Transverse colon (tissue), 4 donors: ENCODE measurements at regions not wholly inside any gene's neighbourhood (a gene's known extent, or its start where the extent isn't known, plus 50 kb on each side); places are given as distances from the start of the nearest gene placed in this dataset.
"Not testable (repeated sequence)": the region's sequence is repeated elsewhere in the genome, so short reads cannot be mapped to it uniquely, and the experiment has no call there.

Experiments
- DNase-seq: peaks from one replicate; pipeline ENCODE4 v3.0.0-alpha.2; 2019
- H3K27ac ChIP-seq, 4 donors: fragments of 200-600 bp; sonication (generic); 2 replicates each; pipeline ENCODE4 v1.5.1; 2016 to 2018; ENCODE audit warnings: inconsistent platforms in 4 of 4
- H3K27me3 ChIP-seq: fragments of 200-600 bp; sonication (generic); 2 replicates; pipeline ENCODE4 v1.5.1; 2017; ENCODE audit warnings: inconsistent platforms
- H3K36me3 ChIP-seq, 4 donors: fragments of 200-600 bp; sonication (generic); 2 replicates each; pipeline ENCODE4 v1.5.1; 2017 to 2019; ENCODE audit warnings: inconsistent platforms in 4 of 4
- H3K4me1 ChIP-seq, 4 donors: fragments of 200-600 bp; sonication (generic); 2 replicates each; pipeline ENCODE4 v1.5.1; 2017 to 2020; ENCODE audit warnings: inconsistent platforms in 4 of 4
- H3K4me3 ChIP-seq, 4 donors: fragments of 200-600 bp; sonication (generic); 1 replicate in 1 of 4; 2 replicates in 3 of 4; pipeline versions ENCODE4 v1.5.1 to v1.6.1; 2017 to 2019; ENCODE audit warnings: inconsistent platforms in 4 of 4
- H3K9me3 ChIP-seq, 2 donors: fragments of 200-600 bp; sonication (generic); 2 replicates each; pipeline ENCODE4 v1.5.1; 2017 to 2019; ENCODE audit warnings: inconsistent platforms in 2 of 2
- EP300 ChIP-seq: sonication (generic); formaldehyde crosslinking; IDR thresholded peaks from one replicate; pipeline ENCODE4 v1.6.1; 2017; ENCODE audit warnings: antibody characterized with exemption, low read depth
- POLR2A ChIP-seq: fragments of 450-650 bp; IDR thresholded peaks from one replicate; pipeline ENCODE4 v1.6.1; 2016; ENCODE audit warnings: antibody characterized with exemption, mild to moderate bottlenecking, moderate library complexity
- POLR2AphosphoS5 ChIP-seq, 3 donors: sonication (generic); formaldehyde crosslinking; IDR thresholded peaks; one replicate each; pipeline ENCODE4 v1.6.1; 2016; ENCODE audit warnings: antibody characterized with exemption in 3 of 3
- WGBS, 2 donors: methylation state at CpG; one replicate each; pipeline ENCODE4 v1.1.5; 2018; ENCODE audit warnings: low coverage in 1 of 2; 5-methylcytosine and 5-hydroxymethylcytosine counted together
- in situ Hi-C, 4 donors: fragments of 200-750 bp; cut with MboI; loops; one replicate each; pipeline versions ENCODE4 v1.15.0 to v1.15.1; 2017; ENCODE audit warnings: low sequenced_read_pairs in 3 of 4, low pct_ligation_motif_present in 1 of 4, low pct_unique_long_range_greater_than_20kb in 1 of 4
- intact Hi-C: fragments of 100-400 bp; cut with DNase I; formaldehyde crosslinking; loops from one replicate; pipeline ENCODE4 v1.15.1; 2023; ENCODE audit warnings: low total_unique reads
- TF ChIP-seq, protein P1 (sequence below), 5 experiments: fragments of 200-600 bp in 3 of 5; fragments of 450-650 bp in 2 of 5; sonication (generic) in 3 of 5; IDR thresholded peaks; 1 replicate in 2 of 5; 2 replicates in 3 of 5; pipeline ENCODE4 v1.5.1; 2016 to 2017; ENCODE audit warnings: antibody characterized with exemption in 5 of 5, inconsistent platforms in 3 of 5, mild to moderate bottlenecking in 2 of 5, moderate library complexity in 1 of 5

DNA sequence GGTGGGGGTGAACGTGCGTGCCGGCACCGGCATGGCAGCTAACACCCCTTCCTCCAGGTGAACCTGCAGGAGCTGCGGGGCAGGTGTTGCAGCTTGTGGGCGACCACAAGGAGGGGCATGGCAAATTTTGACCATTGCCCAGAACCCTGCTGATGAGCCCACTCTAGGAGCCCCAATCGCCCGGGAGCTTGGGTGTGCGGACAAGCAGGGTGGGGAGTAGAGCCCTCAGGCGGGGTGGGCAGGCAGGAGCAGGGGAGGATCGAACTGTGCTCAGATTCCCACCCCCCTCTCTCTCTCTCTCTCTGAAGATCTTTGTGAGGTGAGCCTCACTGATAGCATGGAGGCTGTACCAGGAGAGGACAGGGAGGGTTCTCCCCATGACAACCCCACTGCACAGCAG, 159.8 kb downstream of the GOLGA6L4 start:
- not testable (repeated sequence) for H3K4me1 ChIP-seq

DNA sequence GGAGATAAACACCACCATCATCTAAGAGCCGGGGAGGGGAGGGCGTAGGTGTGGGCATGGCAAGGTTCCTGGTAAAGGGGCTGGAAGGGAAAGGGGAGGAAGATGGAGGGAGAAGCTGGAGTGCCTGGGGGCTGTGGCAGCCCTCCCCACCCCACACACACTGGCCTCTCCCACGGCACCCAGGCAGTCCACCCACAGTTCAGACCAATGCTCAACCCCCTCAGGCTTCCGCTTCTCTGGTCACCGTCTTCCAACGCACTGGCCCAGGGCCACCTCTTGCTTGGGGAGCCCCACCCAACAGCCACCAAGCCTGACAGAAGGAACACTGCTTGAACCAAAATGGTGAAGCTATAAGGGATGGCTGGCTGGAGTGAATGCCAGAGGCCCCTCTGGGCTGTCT, 160.3 kb downstream of the GOLGA6L4 start:
- in situ Hi-C loops, intact Hi-C loops, H3K4me3 ChIP-seq, H3K36me3 ChIP-seq, H3K4me1 ChIP-seq, H3K27ac ChIP-seq, DNase-seq, H3K27me3 ChIP-seq, H3K9me3 ChIP-seq: not testable (repeated sequence)
- WGBS, 2 donors, result 66% methylated on average over 6 of the region's 6 CpGs; no CpG with 5 or more reads in 1 of the 2 donors

More for the DNA sequence above, 159.8 kb downstream of the GOLGA6L4 start:
- H3K36me3 ChIP-seq, DNase-seq, intact Hi-C loops, H3K27me3 ChIP-seq, H3K4me3 ChIP-seq, in situ Hi-C loops, H3K27ac ChIP-seq, H3K9me3 ChIP-seq: not testable (repeated sequence)
- WGBS, 2 donors, result 82% methylated on average over 3 of the region's 11 CpGs; no CpG with 5 or more reads in 1 of the 2 donors

DNA sequence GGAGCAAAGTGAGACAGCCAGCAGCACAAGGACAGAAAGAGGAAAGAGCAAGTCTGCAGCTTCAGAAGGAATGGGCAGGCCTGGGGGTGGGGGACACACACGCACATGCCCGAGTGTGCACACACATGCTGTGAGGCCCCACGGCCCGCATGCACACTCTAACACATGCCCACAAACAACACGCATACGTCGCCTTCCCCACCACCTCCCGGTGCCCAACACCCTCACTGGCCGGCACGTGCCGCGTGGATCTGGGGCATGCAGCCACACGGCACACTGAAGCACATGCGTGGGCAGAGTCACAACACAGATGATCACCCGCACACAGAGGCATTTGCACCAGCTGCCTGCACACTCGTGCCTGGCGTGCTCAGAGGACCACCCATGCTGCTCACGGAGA, 161.5 kb downstream of the GOLGA6L4 start:
- H3K36me3 ChIP-seq, DNase-seq, H3K27me3 ChIP-seq, H3K27ac ChIP-seq, intact Hi-C loops, H3K4me1 ChIP-seq, in situ Hi-C loops, H3K9me3 ChIP-seq, H3K4me3 ChIP-seq: not testable (repeated sequence)
- WGBS, 2 donors, result 93% methylated on average over 12 of the region's 18 CpGs; no CpG with 5 or more reads in 1 of the 2 donors

DNA sequence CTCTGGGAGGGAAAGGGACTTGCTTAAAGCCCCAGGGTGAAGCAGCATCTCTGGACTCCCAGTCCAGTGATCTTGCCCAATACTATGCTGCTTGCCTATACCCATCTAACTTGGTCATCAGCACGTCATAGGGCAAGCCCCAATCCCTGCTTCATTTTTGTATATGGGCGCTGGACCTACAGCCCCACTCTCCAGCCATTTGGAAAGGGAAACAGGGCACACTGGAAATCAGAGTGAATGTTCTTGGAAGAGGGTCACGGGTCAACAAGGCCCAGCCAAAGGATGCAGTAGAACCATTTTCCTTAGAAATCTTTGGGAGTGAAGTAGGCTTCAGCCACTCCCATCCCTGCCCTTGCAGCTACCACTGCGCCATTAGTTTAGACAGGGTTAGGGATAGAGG, 162.5 kb downstream of the GOLGA6L4 start:
- H3K27ac ChIP-seq, H3K36me3 ChIP-seq, H3K4me3 ChIP-seq, H3K27me3 ChIP-seq, in situ Hi-C loops, H3K4me1 ChIP-seq, DNase-seq, intact Hi-C loops, H3K9me3 ChIP-seq: not testable (repeated sequence)
- WGBS, 2 donors, result 87% methylated on average over 4 of the region's 4 CpGs; no CpG with 5 or more reads in 1 of the 2 donors

DNA sequence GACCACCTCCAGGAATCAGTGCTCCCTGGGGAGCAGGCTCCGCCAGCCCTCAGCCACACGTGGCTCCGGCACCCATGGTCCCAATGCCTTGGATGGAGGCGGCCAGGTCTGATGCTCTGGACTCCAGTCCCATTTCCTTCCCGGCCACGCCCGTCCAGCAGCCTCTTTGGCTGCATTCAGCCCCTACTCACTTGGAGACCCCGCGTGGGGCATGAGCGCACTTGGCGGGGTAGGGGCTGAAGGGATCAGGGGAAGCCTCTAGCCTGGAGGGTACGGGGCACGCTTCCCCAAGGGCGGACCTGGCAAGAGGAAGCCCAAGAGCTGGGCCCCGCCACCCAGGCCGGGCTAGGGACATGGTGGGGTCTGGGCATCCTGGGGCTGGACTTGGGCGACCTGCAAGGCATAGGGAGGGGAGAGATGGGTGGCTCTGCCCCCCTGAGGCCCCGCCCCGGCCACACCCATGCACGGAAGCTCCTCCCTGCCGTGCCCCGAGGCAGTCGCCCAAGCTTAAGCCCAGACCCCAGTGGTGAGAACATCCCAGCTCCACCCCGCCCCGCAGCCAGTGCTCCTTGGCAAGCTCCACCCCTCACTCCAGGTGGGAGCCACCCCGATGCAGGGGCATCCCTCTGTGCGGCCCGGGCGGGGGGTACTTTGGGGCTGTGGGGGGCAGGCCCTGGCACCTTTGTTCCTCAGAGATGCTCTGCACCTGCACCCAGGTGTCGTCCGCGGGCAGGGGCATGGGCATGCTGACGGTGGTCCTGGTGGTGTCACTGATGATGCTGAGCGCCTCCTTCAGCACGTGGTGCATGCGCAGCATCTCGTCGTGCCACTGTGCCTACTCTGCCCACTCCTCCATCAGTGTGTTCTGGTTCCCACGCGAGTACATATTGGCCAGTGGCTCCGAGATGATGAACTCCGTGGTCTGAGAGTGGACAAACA, 163.5 kb downstream of the GOLGA6L4 start:
- in situ Hi-C loops (no loop called here), intact Hi-C loops (no loop called here)
- Histone ChIP-seq H3K27me3 (no peaks in the 10 kb centered on the region), H3K4me3 (no peak overlapping the region), H3K9me3 (no peaks in the 10 kb centered on the region), H3K4me1 (no peaks in the 10 kb centered on the region), H3K27ac (no peak overlapping the region), H3K36me3 (no peaks in the 10 kb centered on the region)
- DNase-seq, result no peak
- TF ChIP-seq, protein P1, sequence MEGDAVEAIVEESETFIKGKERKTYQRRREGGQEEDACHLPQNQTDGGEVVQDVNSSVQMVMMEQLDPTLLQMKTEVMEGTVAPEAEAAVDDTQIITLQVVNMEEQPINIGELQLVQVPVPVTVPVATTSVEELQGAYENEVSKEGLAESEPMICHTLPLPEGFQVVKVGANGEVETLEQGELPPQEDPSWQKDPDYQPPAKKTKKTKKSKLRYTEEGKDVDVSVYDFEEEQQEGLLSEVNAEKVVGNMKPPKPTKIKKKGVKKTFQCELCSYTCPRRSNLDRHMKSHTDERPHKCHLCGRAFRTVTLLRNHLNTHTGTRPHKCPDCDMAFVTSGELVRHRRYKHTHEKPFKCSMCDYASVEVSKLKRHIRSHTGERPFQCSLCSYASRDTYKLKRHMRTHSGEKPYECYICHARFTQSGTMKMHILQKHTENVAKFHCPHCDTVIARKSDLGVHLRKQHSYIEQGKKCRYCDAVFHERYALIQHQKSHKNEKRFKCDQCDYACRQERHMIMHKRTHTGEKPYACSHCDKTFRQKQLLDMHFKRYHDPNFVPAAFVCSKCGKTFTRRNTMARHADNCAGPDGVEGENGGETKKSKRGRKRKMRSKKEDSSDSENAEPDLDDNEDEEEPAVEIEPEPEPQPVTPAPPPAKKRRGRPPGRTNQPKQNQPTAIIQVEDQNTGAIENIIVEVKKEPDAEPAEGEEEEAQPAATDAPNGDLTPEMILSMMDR (IDR thresholded peaks at IDR 0.05), result no peak
- no peak for TF ChIP-seq POLR2AphosphoS5 (IDR thresholded peaks at IDR 0.05)
- no peak for TF ChIP-seq EP300
- no peak for TF ChIP-seq POLR2A
- WGBS, 2 donors, result 90% methylated on average over 41 of the region's 42 CpGs; no CpG with 5 or more reads in 1 of the 2 donors

DNA sequence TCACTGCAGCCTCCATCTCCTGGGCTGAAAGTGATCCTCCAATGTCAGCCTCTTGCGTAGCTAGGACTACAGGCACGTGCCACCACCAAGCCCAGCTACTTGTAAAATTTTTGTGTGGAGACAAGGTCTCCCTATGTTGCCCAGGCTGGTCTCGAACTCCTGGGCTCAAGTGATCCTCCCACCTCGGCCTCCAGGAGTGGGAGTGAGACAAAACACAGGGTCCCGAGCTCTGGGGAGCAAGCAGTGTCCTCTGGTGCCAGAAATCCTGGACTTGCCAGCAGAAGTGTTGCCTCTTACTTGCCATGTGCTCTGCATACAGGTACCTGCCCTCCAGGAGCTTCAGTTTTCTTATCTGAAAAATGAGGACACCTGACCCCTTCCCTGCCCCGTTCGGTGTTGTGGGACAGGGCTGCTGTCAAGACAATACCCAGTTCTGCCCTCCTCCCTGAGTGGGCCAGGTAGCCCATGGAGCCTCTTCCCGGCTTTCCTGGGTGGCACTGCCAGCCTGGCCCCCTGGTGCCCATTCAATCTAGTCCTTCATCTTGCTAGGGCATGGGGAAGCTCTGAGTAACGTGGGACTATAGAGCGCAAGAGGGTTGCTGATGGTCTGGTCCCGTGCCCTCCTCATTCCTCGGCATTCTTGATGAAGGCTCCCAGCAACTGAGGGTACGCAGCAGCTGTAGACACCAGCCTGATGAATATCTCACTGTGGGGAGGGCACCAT, 164.6 kb downstream of the GOLGA6L4 start:
- Histone ChIP-seq H3K27ac (no peak overlapping the region), H3K27me3 (no peaks in the 10 kb centered on the region), H3K36me3 (no peaks in the 10 kb centered on the region), H3K4me1 (no peaks in the 10 kb centered on the region), H3K4me3 (no peak overlapping the region), H3K9me3 (no peaks in the 10 kb centered on the region)
- in situ Hi-C loops, result no loop called here
- 76% methylated on average over 11 of the region's 13 CpGs; no CpG with 5 or more reads in 1 of the 2 donors for WGBS, 2 donors
- intact Hi-C loops, result no loop called here
- TF ChIP-seq, protein P1 (IDR thresholded peaks at IDR 0.05), result no peak
- no peak for TF ChIP-seq POLR2A
- no peak for DNase-seq
